H1 (cell line): ENCODE measurements at regions not wholly inside any gene's neighbourhood (a gene's known extent, or its start where the extent isn't known, plus 50 kb on each side); places are given as distances from the start of the nearest gene placed in this dataset.

Experiments
- ASH2L ChIP-seq: fragments of 200-600, 300-600 bp; sonication (generic); IDR thresholded peaks from one replicate; pipeline ENCODE4 v1.7.1; 2017; ENCODE audit warnings: low read length
- CREB1 ChIP-seq: IDR thresholded peaks from 2 replicates; pipeline ENCODE4 v1.6.1; 2012; ENCODE audit warnings: inconsistent platforms
- EZH2 ChIP-seq: fragments of 200-600 bp; sonication (generic); IDR thresholded peaks from 2 replicates; pipeline ENCODE4 v1.7.1; 2012; ENCODE audit warnings: low read depth, mild to moderate bottlenecking, moderate library complexity, low read length, inconsistent platforms; ENCODE audit not compliant: severe bottlenecking
- POLR2A ChIP-seq, 2 experiments: IDR thresholded peaks; 1 replicate in 1 of 2; 2 replicates in 1 of 2; pipeline ENCODE4 v1.6.1; 2011; ENCODE audit warnings: low read depth in 2 of 2, low read length in 2 of 2, mild to moderate bottlenecking in 2 of 2; ENCODE audit errors: control extremely low read depth in 1 of 2
- POLR2AphosphoS5 ChIP-seq: IDR thresholded peaks from 2 replicates; pipeline ENCODE4 v1.6.1; 2011; ENCODE audit warnings: low read depth, low read length
- TF ChIP-seq, protein P1 (sequence below): IDR thresholded peaks from 2 replicates; pipeline ENCODE4 v1.6.1; 2011; ENCODE audit warnings: low read length, improper control_type of control experiment

DNA sequence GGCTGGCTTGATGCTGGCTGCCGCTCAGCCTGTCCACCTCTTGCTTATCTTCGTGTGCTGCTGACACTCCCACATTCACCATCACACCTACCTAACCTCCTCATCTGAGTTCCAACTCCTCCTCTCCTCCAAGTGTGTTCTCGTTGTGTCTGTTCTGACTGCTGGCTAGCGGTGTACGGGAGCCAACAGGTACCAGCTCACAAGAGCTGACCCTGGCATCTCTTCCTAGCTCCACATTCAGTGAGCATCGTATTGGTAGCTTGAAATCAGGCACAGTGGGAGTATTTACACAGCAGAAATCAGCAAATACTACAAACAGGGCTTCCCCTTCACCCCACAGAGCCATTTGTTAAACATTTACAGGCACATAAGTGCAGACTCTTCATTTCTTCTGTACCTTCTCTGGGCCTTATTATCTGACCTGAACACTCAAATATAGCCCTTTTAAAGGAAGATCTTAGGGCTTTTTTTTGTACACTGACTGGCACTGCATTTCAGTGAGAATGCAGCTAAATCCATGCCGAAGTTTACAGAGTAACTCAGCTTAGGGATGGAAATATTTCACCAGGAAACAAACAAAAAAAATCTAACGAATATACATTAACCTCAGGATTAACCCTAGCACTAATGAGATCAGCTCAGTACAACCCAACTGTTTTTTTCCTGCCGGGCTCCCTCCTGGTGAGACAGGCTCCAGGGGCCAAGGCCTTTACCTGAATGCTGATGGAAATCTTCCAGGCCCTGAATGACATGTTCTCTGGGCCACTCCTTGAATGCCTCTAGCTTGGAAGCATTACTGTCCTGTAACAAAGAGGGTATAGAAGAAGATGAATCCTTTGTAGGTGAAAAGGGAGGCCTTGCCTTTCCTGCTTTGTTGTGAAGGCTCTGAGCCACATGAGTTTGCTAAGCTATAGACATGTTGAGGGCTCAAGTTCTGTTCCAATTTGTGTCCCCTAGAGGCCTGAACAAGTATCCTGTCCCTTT lies 150.5 kb upstream of the LPP start (continued):
- TF ChIP-seq, protein P1, sequence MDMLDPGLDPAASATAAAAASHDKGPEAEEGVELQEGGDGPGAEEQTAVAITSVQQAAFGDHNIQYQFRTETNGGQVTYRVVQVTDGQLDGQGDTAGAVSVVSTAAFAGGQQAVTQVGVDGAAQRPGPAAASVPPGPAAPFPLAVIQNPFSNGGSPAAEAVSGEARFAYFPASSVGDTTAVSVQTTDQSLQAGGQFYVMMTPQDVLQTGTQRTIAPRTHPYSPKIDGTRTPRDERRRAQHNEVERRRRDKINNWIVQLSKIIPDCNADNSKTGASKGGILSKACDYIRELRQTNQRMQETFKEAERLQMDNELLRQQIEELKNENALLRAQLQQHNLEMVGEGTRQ, result no peak
- TF ChIP-seq EZH2 (no peak), CREB1 (no peak), POLR2AphosphoS5 (no peak), ASH2L (no peak), POLR2A (IDR thresholded peaks at IDR 0.05; ENCODE audit: control extremely low read depth in 1 of 2, low read depth in 2 of 2, low read length in 2 of 2) (no peak)
